ENCODE measurements at regions not wholly inside any gene's neighbourhood (a gene's known extent, or its start where the extent isn't known, plus 50 kb on each side); places are given as distances from the start of the nearest gene placed in this dataset.
"Not testable (repeated sequence)": the region's sequence is repeated elsewhere in the genome, so short reads cannot be mapped to it uniquely, and the experiment has no call there.

DNA sequence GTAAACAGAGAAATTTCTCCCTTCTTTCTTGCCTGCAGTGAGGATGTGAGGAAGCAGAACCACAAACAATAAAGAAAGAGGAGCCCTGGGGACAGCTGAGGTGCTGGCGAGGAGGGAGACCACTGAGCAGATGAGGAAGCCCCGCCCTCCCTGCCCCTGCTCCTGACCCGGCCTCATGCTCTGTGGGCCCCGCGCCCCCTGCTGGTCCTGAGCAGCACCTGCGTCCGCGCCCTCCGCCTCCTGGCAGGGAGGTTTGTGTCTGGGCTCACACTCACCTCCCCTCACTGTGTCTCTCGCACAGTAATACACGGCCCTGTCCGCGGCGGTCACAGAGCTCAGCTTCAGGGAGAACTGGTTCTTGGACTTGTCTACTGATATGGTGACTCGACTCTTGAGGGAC, 104.4 kb downstream of the OR4M2 start:
- ATAC-seq; H3K27ac Mint-ChIP-seq; H3K36me3 Mint-ChIP-seq; DNase-seq (ENCODE audit: low spot score in 2 of 2); H3K9me3 Mint-ChIP-seq; H3K4me3 Mint-ChIP-seq; H3K4me1 Mint-ChIP-seq: not testable (repeated sequence)

DNA sequence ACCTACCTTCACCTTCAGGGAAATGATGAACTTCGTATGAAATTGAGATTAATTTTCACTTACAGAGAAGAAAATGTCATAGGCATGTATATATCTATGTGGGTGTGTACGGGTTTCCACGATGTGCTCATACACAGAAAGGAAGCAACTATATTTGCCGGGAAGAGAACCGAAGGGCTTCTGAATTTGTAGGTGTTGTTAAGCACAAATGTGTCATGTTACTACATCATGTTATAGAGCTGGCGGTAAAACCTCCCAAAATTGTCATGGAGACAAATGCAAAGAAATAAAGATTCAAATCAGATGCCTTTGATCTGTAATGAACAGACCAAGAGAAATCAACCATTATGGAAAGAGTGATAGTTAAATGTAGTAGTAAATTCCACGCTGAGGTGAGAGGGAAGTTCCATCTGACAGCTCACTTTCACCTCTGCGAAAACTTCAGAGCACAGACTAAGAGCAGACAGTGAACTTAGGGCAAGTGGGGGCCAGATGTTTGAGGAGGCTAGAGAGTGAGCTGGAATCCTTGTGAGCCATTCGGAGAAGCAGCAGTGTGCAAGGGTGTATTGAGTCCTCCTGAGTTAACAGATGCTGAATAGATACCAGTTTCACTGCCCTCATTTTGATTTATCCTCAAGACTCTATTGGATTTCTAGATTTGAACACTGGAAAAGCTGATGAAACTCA, 106.7 kb downstream of the OR4M2 start:
- H3K27ac Mint-ChIP-seq; H3K4me3 Mint-ChIP-seq; H3K36me3 Mint-ChIP-seq; DNase-seq (ENCODE audit: low spot score in 2 of 2); H3K9me3 Mint-ChIP-seq; H3K4me1 Mint-ChIP-seq: not testable (repeated sequence)
- ATAC-seq, result peak; percentile 87

DNA sequence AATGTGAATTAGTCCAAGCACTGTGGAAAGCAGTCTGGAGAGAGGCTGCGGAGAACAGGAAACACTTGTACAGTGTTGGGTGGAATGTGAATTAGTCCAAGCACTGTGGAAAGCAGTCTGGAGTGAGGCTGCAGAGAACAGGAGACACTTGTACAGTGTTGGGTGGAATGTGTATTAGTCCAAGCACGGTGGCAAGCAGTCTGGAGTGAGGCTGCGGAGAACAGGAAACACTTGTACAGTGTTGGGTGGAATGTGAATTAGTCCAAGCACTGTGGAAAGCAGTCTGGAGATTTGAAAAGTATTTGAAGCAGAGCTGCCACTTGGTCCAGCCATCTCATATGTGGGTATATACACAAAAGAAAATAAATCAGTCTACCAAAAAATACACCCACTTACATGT, 111.5 kb downstream of the OR4M2 start:
- not testable (repeated sequence) for DNase-seq (ENCODE audit: low spot score in 2 of 2); H3K27ac Mint-ChIP-seq; H3K4me3 Mint-ChIP-seq; H3K36me3 Mint-ChIP-seq; H3K9me3 Mint-ChIP-seq; ATAC-seq; H3K4me1 Mint-ChIP-seq

DNA sequence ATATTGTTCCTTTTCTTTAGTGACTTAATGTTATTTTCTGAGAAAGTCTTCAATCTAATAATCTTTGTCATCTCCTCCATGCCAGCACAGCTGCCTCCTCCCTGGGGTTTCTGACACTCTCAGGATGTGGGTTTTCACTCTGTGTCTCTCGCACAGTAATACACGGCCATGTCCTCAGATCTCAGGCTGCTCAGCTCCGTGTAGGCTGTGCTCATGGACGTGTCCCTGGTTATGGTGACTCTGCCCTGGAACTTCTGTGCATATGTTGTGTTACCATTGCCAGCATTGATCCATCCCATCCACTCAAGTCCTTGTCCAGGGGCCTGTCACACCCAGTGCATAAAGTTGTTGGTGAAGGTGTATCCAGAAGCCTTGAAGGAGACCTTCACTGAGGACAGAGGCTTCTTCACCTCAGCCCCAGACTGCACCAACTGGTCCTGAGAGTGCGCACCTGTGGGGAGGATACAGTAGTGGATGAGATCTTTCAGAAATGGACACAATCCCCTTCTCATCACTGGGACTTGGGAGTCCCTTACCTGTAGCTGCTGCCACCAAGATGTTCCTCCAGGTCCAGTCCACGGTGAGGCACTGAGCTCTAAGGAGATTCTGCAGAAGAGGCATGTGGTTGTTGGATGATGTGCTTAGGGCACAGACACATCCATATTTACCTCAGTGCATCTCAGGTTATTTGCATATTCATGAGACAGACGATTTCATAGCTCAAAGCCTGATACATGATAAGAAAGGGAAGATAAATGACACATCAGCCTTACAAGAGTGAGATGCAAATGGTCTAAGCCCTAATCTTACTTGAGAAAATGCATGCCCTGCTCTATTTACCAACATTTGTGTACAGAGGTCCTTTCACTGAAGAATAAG, 114.7 kb downstream of the OR4M2 start:
- H3K4me3 Mint-ChIP-seq; H3K9me3 Mint-ChIP-seq; DNase-seq (ENCODE audit: low spot score in 2 of 2); H3K4me1 Mint-ChIP-seq; H3K27ac Mint-ChIP-seq; H3K36me3 Mint-ChIP-seq: not testable (repeated sequence)
- ATAC-seq, result peak; percentile 76

- not testable (repeated sequence) for H3K4me3 Mint-ChIP-seq; DNase-seq (ENCODE audit: low spot score in 2 of 2); ATAC-seq; H3K9me3 Mint-ChIP-seq; H3K36me3 Mint-ChIP-seq; H3K27ac Mint-ChIP-seq; H3K4me1 Mint-ChIP-seq
Observed at GRCh38 chr15:22196423-22196822, 116.1 kb downstream of the OR4M2 start.

DNA sequence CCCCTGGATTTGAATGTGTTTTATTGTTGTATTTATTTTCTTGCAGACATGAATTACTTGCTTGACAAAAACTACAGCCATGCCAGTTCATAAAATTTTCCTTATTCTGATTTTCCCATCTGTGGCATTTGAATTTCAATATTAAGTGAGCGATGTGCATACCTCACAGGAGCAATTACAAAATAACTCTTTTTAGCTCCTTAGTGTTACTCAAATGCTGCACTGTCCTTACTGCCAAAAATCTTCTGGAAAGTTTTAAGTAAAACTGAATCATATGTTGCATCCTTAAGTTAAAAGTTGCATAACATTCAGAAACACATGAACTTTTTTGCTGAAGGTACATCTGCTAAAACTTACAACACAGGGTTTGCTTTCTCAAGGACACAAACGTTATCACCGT, 120.1 kb downstream of the OR4M2 start:
- not testable (repeated sequence) for H3K4me1 Mint-ChIP-seq; H3K9me3 Mint-ChIP-seq; H3K4me3 Mint-ChIP-seq; H3K27ac Mint-ChIP-seq; ATAC-seq; H3K36me3 Mint-ChIP-seq; DNase-seq (ENCODE audit: low spot score in 2 of 2)

DNA sequence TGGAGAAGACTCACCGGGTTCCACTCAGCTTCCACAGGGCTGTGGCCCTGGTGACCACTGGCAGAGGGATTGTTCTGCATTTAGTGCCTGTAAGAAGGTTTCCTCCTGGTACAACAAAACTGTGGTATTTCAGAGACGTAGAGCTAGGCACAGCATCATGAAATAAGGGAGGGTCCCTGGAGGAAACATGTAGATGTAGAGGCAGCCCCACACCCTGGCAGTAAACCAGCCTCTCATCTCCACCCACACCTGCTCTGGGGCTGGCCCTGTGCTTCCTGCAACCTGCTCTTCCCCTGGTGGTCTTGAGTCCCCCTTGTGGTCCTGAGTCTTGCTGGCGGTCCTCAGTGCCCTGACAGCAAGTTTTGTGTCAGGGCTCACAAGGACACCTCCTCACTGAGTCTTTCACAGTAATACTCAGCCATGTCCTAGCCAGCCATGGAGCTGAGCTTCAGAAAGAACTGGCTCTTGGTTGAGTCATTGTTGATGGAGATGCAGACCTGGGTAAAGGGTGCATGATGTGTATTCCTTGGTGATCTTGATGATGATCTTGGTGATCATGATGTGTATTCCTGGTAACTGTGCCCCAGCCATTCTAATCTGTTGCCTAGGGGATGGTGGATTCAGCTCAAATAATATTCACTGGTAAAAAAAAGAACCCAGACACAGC, 121.8 kb downstream of the OR4M2 start:
- peak; percentile 77 for ATAC-seq
- not testable (repeated sequence) for DNase-seq (ENCODE audit: low spot score in 2 of 2); H3K27ac Mint-ChIP-seq; H3K4me1 Mint-ChIP-seq; H3K9me3 Mint-ChIP-seq; H3K36me3 Mint-ChIP-seq; H3K4me3 Mint-ChIP-seq

DNA sequence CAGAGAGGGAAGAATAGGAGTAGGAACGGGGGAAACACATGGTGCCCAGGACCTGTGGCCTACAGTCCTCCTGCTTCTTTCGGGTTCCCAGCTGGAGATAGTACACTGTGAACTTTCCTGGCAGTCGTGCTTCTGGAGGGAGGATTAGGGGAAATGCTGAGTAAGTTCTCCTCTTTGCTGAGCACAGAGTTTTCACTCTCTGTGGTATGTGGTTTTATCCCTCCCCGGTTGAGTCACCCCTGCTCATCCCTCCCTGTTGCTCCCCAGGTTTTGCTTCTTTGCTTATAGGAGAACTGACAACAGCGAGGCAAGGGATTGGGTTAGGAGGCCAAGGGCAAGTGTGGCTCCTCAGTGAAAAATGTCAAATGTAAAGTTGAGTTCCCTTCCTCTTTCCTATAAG, 122.9 kb downstream of the OR4M2 start:
- ATAC-seq, result peak; percentile 88
- not testable (repeated sequence) for H3K9me3 Mint-ChIP-seq; H3K36me3 Mint-ChIP-seq; DNase-seq (ENCODE audit: low spot score in 2 of 2); H3K4me3 Mint-ChIP-seq; H3K27ac Mint-ChIP-seq; H3K4me1 Mint-ChIP-seq

DNA sequence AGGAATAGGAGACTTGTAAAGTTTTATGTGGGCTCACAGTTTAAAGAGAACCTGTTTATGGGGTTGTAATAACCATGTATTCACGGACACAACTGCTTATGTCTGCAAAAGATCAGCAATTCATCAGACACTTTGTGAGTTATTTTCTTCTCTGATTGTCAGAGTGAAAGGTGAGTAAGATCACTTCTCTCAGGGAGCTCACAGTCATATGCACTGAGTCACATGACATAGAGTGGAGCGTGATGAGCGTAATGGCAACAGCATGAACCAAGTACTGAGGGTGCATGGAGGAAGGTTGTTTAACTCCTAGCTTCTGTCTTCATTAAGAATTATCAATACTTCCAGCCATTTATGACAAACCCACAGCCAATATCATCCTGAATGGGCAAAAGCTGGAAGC, 128.8 kb downstream of the OR4M2 start:
- not testable (repeated sequence) for H3K9me3 Mint-ChIP-seq

GRCh38 chr15:22222596-22222995, 142.3 kb downstream of the OR4M2 start:
- H3K4me3 Mint-ChIP-seq; DNase-seq (ENCODE audit: low spot score in 2 of 2); H3K36me3 Mint-ChIP-seq; ATAC-seq; H3K27ac Mint-ChIP-seq; H3K9me3 Mint-ChIP-seq: not testable (repeated sequence)
- peaks cover 35% of the 10 kb centered on the region for H3K4me1 Mint-ChIP-seq

More for the DNA sequence above, 128.8 kb downstream of the OR4M2 start:
- H3K4me1 Mint-ChIP-seq; H3K36me3 Mint-ChIP-seq; DNase-seq (ENCODE audit: low spot score in 2 of 2); H3K27ac Mint-ChIP-seq; H3K4me3 Mint-ChIP-seq: not testable (repeated sequence)
- ATAC-seq, result peak; percentile 94

DNA sequence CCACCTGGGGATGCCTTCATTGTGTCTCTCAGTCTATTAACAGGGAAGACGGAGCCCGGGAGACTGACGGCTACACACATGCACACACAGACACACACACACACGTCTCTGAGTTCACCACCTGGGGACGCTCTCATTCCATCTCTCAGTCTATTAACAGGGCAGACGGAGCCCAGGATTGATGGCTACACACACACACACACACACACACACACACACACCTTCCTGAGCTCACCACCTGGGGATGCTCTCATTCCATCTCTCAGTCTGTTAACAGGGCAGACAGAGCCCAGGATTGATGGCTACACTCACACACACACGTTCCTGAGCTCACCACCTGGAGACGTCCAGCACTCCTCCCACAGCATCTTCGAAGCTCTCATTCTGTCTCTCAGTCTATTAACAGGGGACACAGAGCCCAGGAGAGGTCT, 143.9 kb downstream of the OR4M2 start:
- Mint-ChIP-seq H3K4me1 (peaks cover 35% of the 10 kb centered on the region), H3K9me3 (no peaks in the 10 kb centered on the region), H3K4me3 (no peak overlapping the region), H3K36me3 (no peaks in the 10 kb centered on the region), H3K27ac (no peak overlapping the region)
- ATAC-seq, result no peak
- DNase-seq (ENCODE audit: low spot score in 2 of 2), result no peak

GRCh38 chr15:22224961-22225360, 144.6 kb downstream of the OR4M2 start:
- not testable (repeated sequence) for H3K4me3 Mint-ChIP-seq; H3K36me3 Mint-ChIP-seq; DNase-seq (ENCODE audit: low spot score in 2 of 2); ATAC-seq; H3K27ac Mint-ChIP-seq; H3K9me3 Mint-ChIP-seq
- H3K4me1 Mint-ChIP-seq, result peaks cover 35% of the 10 kb centered on the region

- H3K27ac Mint-ChIP-seq, result peak overlapping the region; percentile 48
- H3K9me3 Mint-ChIP-seq, result no peaks in the 10 kb centered on the region
- H3K4me1 Mint-ChIP-seq, result peaks cover 30% of the 10 kb centered on the region
- ATAC-seq, result no peak
- no peaks in the 10 kb centered on the region for H3K36me3 Mint-ChIP-seq
- no peak overlapping the region for H3K4me3 Mint-ChIP-seq
- DNase-seq (ENCODE audit: low spot score in 2 of 2), result no peak
Observed at GRCh38 chr15:22226034-22226790, 145.9 kb downstream of the OR4M2 start.

GRCh38 chr15:22227411-22228100, 147.2 kb downstream of the OR4M2 start:
- ATAC-seq, result no peak
- H3K36me3 Mint-ChIP-seq, result no peaks in the 10 kb centered on the region
- H3K4me1 Mint-ChIP-seq, result peaks cover 21% of the 10 kb centered on the region
- no peak overlapping the region for H3K27ac Mint-ChIP-seq
- no peak overlapping the region for H3K4me3 Mint-ChIP-seq
- H3K9me3 Mint-ChIP-seq, result no peaks in the 10 kb centered on the region
- DNase-seq (ENCODE audit: low spot score in 2 of 2), result no peak

Data from stimulated activated effector memory CD8-positive, alpha-beta T cell treated with anti-CD3 and anti-CD28 coated beads, Interleukin-12 subunit alpha, Interleukin-12 subunit beta, amount 100 ng/mL, for 72 hours (primary cell).